SU-DHL-6 (cell line): ENCODE measurements at regions not wholly inside any gene's neighbourhood (a gene's known extent, or its start where the extent isn't known, plus 50 kb on each side); places are given as distances from the start of the nearest gene placed in this dataset.

ENCODE experiments used
- EZH2phosphoT487 ChIP-seq: fragments of 200-600 bp; sonication (generic), shearing (Covaris generic); conservative IDR thresholded peaks from 2 replicates; pipeline ENCODE4 v1.6.1; 2018; ENCODE audit warnings: mild to moderate bottlenecking, antibody characterized with exemption, low read length, moderate library complexity, mixed read lengths
- TF ChIP-seq, protein P1 (sequence below): fragments of 200-600 bp; sonication (generic); IDR thresholded peaks from one replicate; pipeline ENCODE4 v1.5.1; 2017; ENCODE audit warnings: antibody characterized with exemption, mild to moderate bottlenecking, low read length, moderate library complexity; ENCODE audit not compliant: insufficient read depth, poor library complexity, severe bottlenecking

GRCh38 chr16:65733721-65734120 is 611.9 kb upstream of the CDH11 start:
- TF ChIP-seq, protein P1, sequence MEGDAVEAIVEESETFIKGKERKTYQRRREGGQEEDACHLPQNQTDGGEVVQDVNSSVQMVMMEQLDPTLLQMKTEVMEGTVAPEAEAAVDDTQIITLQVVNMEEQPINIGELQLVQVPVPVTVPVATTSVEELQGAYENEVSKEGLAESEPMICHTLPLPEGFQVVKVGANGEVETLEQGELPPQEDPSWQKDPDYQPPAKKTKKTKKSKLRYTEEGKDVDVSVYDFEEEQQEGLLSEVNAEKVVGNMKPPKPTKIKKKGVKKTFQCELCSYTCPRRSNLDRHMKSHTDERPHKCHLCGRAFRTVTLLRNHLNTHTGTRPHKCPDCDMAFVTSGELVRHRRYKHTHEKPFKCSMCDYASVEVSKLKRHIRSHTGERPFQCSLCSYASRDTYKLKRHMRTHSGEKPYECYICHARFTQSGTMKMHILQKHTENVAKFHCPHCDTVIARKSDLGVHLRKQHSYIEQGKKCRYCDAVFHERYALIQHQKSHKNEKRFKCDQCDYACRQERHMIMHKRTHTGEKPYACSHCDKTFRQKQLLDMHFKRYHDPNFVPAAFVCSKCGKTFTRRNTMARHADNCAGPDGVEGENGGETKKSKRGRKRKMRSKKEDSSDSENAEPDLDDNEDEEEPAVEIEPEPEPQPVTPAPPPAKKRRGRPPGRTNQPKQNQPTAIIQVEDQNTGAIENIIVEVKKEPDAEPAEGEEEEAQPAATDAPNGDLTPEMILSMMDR: no peak
- TF ChIP-seq EZH2phosphoT487: no peak
